Ishikawa (cell line): ENCODE measurements at regions not wholly inside any gene's neighbourhood (a gene's known extent, or its start where the extent isn't known, plus 50 kb on each side); places are given as distances from the start of the nearest gene placed in this dataset.

Experiments used
- CREB1 ChIP-seq: IDR thresholded peaks from 2 replicates; pipeline ENCODE4 v1.6.1; 2012; ENCODE audit warnings: low read depth
- EP300 ChIP-seq: IDR thresholded peaks from 2 replicates; pipeline ENCODE4 v1.6.1; 2012; ENCODE audit warnings: borderline replicate concordance
- TF ChIP-seq, protein P1 (sequence below): IDR thresholded peaks from 2 replicates; pipeline ENCODE4 v1.6.1; 2012
- TF ChIP-seq, protein P2 (sequence below): IDR thresholded peaks from 2 replicates; pipeline ENCODE4 v1.6.1; 2012; ENCODE audit warnings: low read depth, mild to moderate bottlenecking

DNA sequence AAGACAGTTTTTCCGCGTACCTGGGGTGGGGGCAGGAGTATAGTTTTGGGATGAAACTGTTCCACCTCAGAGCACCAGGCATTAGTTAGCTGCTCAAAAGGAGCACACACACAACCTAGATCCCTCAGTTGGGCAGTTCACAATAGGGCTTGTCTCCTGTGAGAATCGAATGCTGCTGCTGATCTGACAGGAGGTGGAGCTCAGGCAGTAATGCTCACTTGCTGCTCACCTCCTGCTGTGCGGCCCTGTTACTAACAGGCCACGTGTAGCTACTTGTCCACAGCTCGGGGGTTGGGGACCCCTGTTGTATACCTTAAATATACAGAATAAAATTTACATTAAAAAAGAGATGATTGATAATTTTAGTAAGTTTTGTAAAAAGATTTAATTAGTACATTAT is 191.5 kb downstream of the SLC7A11 start:
- TF ChIP-seq, protein P1, sequence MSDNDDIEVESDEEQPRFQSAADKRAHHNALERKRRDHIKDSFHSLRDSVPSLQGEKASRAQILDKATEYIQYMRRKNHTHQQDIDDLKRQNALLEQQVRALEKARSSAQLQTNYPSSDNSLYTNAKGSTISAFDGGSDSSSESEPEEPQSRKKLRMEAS: peak; percentile 59; the same call in 1 of the 2 replicates
- TF ChIP-seq, protein P2, sequence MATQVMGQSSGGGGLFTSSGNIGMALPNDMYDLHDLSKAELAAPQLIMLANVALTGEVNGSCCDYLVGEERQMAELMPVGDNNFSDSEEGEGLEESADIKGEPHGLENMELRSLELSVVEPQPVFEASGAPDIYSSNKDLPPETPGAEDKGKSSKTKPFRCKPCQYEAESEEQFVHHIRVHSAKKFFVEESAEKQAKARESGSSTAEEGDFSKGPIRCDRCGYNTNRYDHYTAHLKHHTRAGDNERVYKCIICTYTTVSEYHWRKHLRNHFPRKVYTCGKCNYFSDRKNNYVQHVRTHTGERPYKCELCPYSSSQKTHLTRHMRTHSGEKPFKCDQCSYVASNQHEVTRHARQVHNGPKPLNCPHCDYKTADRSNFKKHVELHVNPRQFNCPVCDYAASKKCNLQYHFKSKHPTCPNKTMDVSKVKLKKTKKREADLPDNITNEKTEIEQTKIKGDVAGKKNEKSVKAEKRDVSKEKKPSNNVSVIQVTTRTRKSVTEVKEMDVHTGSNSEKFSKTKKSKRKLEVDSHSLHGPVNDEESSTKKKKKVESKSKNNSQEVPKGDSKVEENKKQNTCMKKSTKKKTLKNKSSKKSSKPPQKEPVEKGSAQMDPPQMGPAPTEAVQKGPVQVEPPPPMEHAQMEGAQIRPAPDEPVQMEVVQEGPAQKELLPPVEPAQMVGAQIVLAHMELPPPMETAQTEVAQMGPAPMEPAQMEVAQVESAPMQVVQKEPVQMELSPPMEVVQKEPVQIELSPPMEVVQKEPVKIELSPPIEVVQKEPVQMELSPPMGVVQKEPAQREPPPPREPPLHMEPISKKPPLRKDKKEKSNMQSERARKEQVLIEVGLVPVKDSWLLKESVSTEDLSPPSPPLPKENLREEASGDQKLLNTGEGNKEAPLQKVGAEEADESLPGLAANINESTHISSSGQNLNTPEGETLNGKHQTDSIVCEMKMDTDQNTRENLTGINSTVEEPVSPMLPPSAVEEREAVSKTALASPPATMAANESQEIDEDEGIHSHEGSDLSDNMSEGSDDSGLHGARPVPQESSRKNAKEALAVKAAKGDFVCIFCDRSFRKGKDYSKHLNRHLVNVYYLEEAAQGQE: no peak
- TF ChIP-seq CREB1 (no peak), EP300 (no peak)
